ENCODE measurements at regions not wholly inside any gene's neighbourhood (a gene's known extent, or its start where the extent isn't known, plus 50 kb on each side); places are given as distances from the start of the nearest gene placed in this dataset.
"Not testable (repeated sequence)": the region's sequence is repeated elsewhere in the genome, so short reads cannot be mapped to it uniquely, and the experiment has no call there.

GRCh38 chr2:83103613-83104012 lies 1355.5 kb downstream of the SUCLG1 start:
- DNase-seq: no peak
- Histone ChIP-seq H3K27me3 (no peaks in the 10 kb centered on the region), H3K4me1 (no peaks in the 10 kb centered on the region), H3K36me3 (replicated peaks in 1 of 2; ENCODE audit: insufficient read depth in 1 of 2, low read depth in 2 of 2) (no peaks in the 10 kb centered on the region), H3K4me3 (no peak overlapping the region), H3K9me3 (no peaks in the 10 kb centered on the region), H3K27ac (no peak overlapping the region)
- WGBS, 2 donors: 15% methylated on average over 1 of the region's 1 CpG
- TF ChIP-seq CTCF (IDR thresholded peaks at IDR 0.05) (no peak), POLR2A (IDR thresholded peaks at IDR 0.05) (no peak)
- intact Hi-C loops (cut with DNase I): no loop called here
- ATAC-seq: no peak

DNA sequence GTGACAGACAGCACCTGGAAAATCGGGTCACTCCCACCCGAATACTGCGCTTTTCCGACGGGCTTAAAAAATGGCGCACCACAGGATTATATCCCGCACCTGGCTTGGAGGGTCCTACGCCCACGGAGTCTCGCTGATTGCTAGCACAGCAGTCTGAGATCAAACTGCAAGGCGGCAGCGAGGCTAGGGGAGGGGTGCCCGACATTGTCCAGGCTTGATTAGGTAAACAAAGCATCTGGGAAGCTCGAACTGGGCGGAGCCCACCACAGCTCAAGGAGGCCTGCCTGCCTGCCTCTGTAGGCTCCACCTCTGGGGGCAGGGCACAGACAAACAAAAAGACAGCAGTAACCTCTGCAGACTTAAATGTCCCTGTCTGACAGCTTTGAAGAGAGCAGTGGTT lies 1370.0 kb downstream of the SUCLG1 start:
- ATAC-seq; H3K4me3 ChIP-seq; DNase-seq; intact Hi-C loops (cut with DNase I); H3K27me3 ChIP-seq; H3K9me3 ChIP-seq; H3K27ac ChIP-seq; H3K4me1 ChIP-seq; H3K36me3 ChIP-seq (replicated peaks in 1 of 2; ENCODE audit: insufficient read depth in 1 of 2, low read depth in 2 of 2): not testable (repeated sequence)
- WGBS, 2 donors: 90% methylated on average over 13 to 15 of the region's 15 CpGs

DNA sequence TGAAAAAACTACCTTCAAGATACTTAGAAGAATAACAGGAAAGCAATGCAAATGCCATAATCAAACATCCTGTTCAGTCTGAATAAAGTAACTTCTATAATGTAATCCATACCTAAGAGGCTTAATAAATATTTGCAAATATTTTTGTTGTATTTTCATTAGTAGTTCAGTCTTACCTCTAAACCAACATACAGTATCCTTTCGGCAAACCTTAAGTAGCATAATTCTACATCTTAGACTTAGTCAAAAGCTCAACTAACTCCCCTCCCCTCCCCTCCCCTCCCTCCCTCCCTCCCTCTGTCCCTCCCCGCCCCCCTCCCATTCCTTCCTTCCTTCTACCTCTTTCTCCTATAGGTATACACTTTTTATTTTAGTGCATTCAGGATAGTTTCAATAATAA lies 1373.2 kb downstream of the SUCLG1 start:
- H3K9me3 ChIP-seq: no peaks in the 10 kb centered on the region
- no peak overlapping the region for H3K4me3 ChIP-seq
- no peaks in the 10 kb centered on the region for H3K4me1 ChIP-seq
- intact Hi-C loops (cut with DNase I): no loop called here
- H3K27me3 ChIP-seq: no peaks in the 10 kb centered on the region
- H3K27ac ChIP-seq: no peak overlapping the region
- WGBS, 2 donors: 68 to 80% methylated on average over 2 of the region's 2 CpGs
- TF ChIP-seq POLR2A (IDR thresholded peaks at IDR 0.05) (no peak), CTCF (IDR thresholded peaks at IDR 0.05) (no peak)
- ATAC-seq: no peak
- H3K36me3 ChIP-seq (replicated peaks in 1 of 2; ENCODE audit: insufficient read depth in 1 of 2, low read depth in 2 of 2): no peaks in the 10 kb centered on the region
- no peak for DNase-seq

GRCh38 chr2:83081826-83082690 lies 1377.0 kb downstream of the SUCLG1 start:
- ATAC-seq (peak; percentile 12), DNase-seq (peak in 1 of 4 donors; percentile 10)
- Histone ChIP-seq H3K36me3 (replicated peaks in 1 of 2; ENCODE audit: insufficient read depth in 1 of 2, low read depth in 2 of 2) (no peaks in the 10 kb centered on the region), H3K27me3 (no peaks in the 10 kb centered on the region), H3K9me3 (no peaks in the 10 kb centered on the region), H3K4me3 (no peak overlapping the region), H3K4me1 (no peaks in the 10 kb centered on the region), H3K27ac (no peak overlapping the region)
- 49 to 51% methylated on average over 6 of the region's 6 CpGs for WGBS, 2 donors
- no peak for TF ChIP-seq POLR2A (IDR thresholded peaks at IDR 0.05)
- TF ChIP-seq CTCF (IDR thresholded peaks at IDR 0.05): no peak
- intact Hi-C loops (cut with DNase I): no loop called here

DNA sequence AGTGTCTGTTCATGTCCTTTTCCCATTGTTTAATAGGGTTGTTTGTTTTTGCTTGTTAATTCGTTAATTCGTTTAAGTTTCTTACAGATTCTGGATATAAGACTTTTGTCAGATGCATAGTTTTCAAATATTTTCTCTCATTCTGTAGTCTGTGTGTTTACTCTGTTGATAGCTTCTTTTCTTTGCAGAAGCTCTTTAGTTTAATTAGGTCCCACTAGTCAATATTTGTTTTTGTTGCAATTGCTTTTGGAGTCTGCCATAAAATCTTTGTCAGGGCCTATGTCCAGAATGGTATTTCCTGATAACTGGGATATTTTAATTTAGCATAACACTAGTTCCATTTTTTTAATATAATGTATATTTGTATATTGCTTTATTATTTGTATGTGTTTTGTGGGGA lies 1380.1 kb downstream of the SUCLG1 start:
- WGBS, 2 donors: 61 to 68% methylated on average over 2 of the region's 2 CpGs
- intact Hi-C loops (cut with DNase I): no loop called here
- Histone ChIP-seq H3K36me3 (replicated peaks in 1 of 2; ENCODE audit: insufficient read depth in 1 of 2, low read depth in 2 of 2) (no peaks in the 10 kb centered on the region), H3K4me1 (no peaks in the 10 kb centered on the region), H3K27ac (no peak overlapping the region), H3K27me3 (no peaks in the 10 kb centered on the region), H3K9me3 (no peaks in the 10 kb centered on the region), H3K4me3 (no peak overlapping the region)
- DNase-seq (no peak), ATAC-seq (no peak)
- no peak for TF ChIP-seq CTCF (IDR thresholded peaks at IDR 0.05)
- TF ChIP-seq POLR2A (IDR thresholded peaks at IDR 0.05): no peak

All from body of pancreas (tissue), 4 donors.